ENCODE measurements at regions not wholly inside any gene's neighbourhood (a gene's known extent, or its start where the extent isn't known, plus 50 kb on each side); places are given as distances from the start of the nearest gene placed in this dataset.

- TF ChIP-seq CTCF (IDR thresholded peaks at IDR 0.05) = no peak
- no peak for TF ChIP-seq POLR2A (IDR thresholded peaks at IDR 0.05)
- Histone ChIP-seq H3K4me3 (no peak overlapping the region), H3K9me3 (no peaks in the 10 kb centered on the region), H3K27ac (no peak overlapping the region), H3K4me1 (no peaks in the 10 kb centered on the region), H3K27me3 (no peaks in the 10 kb centered on the region), H3K36me3 (no peaks in the 10 kb centered on the region)
- DNase-seq = no peak
- intact Hi-C loops (cut with DNase I) = no loop called here
Observed at GRCh38 chr10:93218386-93218785, 144.7 kb downstream of the CYP26A1 start.

GRCh38 chr10:93219347-93219746, 145.7 kb downstream of the CYP26A1 start:
- 80 to 84% methylated on average over 1 of the region's 1 CpG for WGBS, 2 donors
- no peaks in the 10 kb centered on the region for H3K27me3 ChIP-seq
- TF ChIP-seq POLR2A (IDR thresholded peaks at IDR 0.05) (no peak), CTCF (IDR thresholded peaks at IDR 0.05) (no peak)

GRCh38 chr10:93220296-93221170, 146.8 kb downstream of the CYP26A1 start:
- Histone ChIP-seq H3K27ac (no peak overlapping the region), H3K4me3 (no peak overlapping the region), H3K36me3 (no peaks in the 10 kb centered on the region), H3K27me3 (no peaks in the 10 kb centered on the region), H3K4me1 (no peaks in the 10 kb centered on the region), H3K9me3 (no peaks in the 10 kb centered on the region)
- no peak for DNase-seq
- WGBS, 2 donors = 77 to 80% methylated on average over 21 to 28 of the region's 33 CpGs
- intact Hi-C loops (cut with DNase I) = no loop called here
- no peak for TF ChIP-seq POLR2A (IDR thresholded peaks at IDR 0.05)
- TF ChIP-seq CTCF (IDR thresholded peaks at IDR 0.05) = no peak

More at GRCh38 chr10:93219347-93219746, 145.7 kb downstream of the CYP26A1 start:
- no peaks in the 10 kb centered on the region for H3K36me3 ChIP-seq
- H3K9me3 ChIP-seq = no peaks in the 10 kb centered on the region
- no peak overlapping the region for H3K27ac ChIP-seq
- intact Hi-C loops (cut with DNase I) = no loop called here
- no peak for DNase-seq
- no peak overlapping the region for H3K4me3 ChIP-seq
- no peaks in the 10 kb centered on the region for H3K4me1 ChIP-seq

GRCh38 chr10:93221171-93221496, 147.4 kb downstream of the CYP26A1 start:
- no peak overlapping the region for H3K4me3 ChIP-seq
- H3K4me1 ChIP-seq = no peaks in the 10 kb centered on the region
- DNase-seq = no peak
- intact Hi-C loops (cut with DNase I) = no loop called here
- WGBS, 2 donors = 65 to 88% methylated on average over 2 to 5 of the region's 18 CpGs
- H3K27me3 ChIP-seq = no peaks in the 10 kb centered on the region
- H3K27ac ChIP-seq = no peak overlapping the region
- TF ChIP-seq CTCF (IDR thresholded peaks at IDR 0.05) (no peak), POLR2A (IDR thresholded peaks at IDR 0.05) (no peak)
- H3K9me3 ChIP-seq = no peaks in the 10 kb centered on the region
- no peaks in the 10 kb centered on the region for H3K36me3 ChIP-seq

- H3K9me3 ChIP-seq = no peaks in the 10 kb centered on the region
- intact Hi-C loops (cut with DNase I) = no loop called here
- no peaks in the 10 kb centered on the region for H3K36me3 ChIP-seq
- no peaks in the 10 kb centered on the region for H3K27me3 ChIP-seq
- WGBS, 2 donors = 63 to 67% methylated on average over 2 to 5 of the region's 5 CpGs
- no peak overlapping the region for H3K27ac ChIP-seq
- no peak for DNase-seq
- H3K4me3 ChIP-seq = no peak overlapping the region
- H3K4me1 ChIP-seq = no peaks in the 10 kb centered on the region
- TF ChIP-seq CTCF (IDR thresholded peaks at IDR 0.05) (no peak), POLR2A (IDR thresholded peaks at IDR 0.05) (no peak)
Observed at GRCh38 chr10:93221521-93221920, 147.8 kb downstream of the CYP26A1 start.

All from esophagus squamous epithelium (tissue), 5 donors.